GM18517 (cell line): ENCODE measurements at regions not wholly inside any gene's neighbourhood (a gene's known extent, or its start where the extent isn't known, plus 50 kb on each side); places are given as distances from the start of the nearest gene placed in this dataset.
"Not testable (repeated sequence)": the region's sequence is repeated elsewhere in the genome, so short reads cannot be mapped to it uniquely, and the experiment has no call there.

ENCODE experiments used
- ATAC-seq: cut with Tn5 transposase; IDR thresholded peaks from one replicate; pipeline ENCODE4 v1.9.1; 2021; ENCODE audit warnings: mild to moderate bottlenecking, moderate library complexity; ENCODE audit not compliant: unreplicated experiment

GRCh38 chr4:177175473-177175872 lies 134.2 kb upstream of the NEIL3 start:
- ATAC-seq, result no peak

- no peak for ATAC-seq
These were observed 132.1 kb upstream of the NEIL3 start for GRCh38 chr4:177177541-177178081.

- no peak for ATAC-seq
These were observed 131.4 kb upstream of the NEIL3 start for GRCh38 chr4:177178246-177178645.

GRCh38 chr4:177182166-177182565 lies 127.5 kb upstream of the NEIL3 start:
- ATAC-seq, result no peak

GRCh38 chr4:177182728-177183127 lies 126.9 kb upstream of the NEIL3 start:
- ATAC-seq, result no peak

- ATAC-seq, result no peak
These were observed 124.5 kb upstream of the NEIL3 start for GRCh38 chr4:177185151-177185550.

GRCh38 chr4:177185579-177185978 lies 124.1 kb upstream of the NEIL3 start:
- no peak for ATAC-seq

- no peak for ATAC-seq
These were observed 122.3 kb upstream of the NEIL3 start for GRCh38 chr4:177187371-177187770.

GRCh38 chr4:177190995-177191580 lies 118.6 kb upstream of the NEIL3 start:
- ATAC-seq, result no peak

GRCh38 chr4:177191586-177191985 lies 118.1 kb upstream of the NEIL3 start:
- ATAC-seq, result no peak

- no peak for ATAC-seq
These were observed 117.7 kb upstream of the NEIL3 start for GRCh38 chr4:177191991-177192390.

- ATAC-seq, result not testable (repeated sequence)
These were observed 116.5 kb upstream of the NEIL3 start for GRCh38 chr4:177193024-177193715.

GRCh38 chr4:177194906-177195305 lies 114.8 kb upstream of the NEIL3 start:
- no peak for ATAC-seq

GRCh38 chr4:177196615-177197014 lies 113.1 kb upstream of the NEIL3 start:
- ATAC-seq, result no peak

- ATAC-seq, result no peak
These were observed 108.1 kb upstream of the NEIL3 start for GRCh38 chr4:177201614-177202013.

- ATAC-seq, result no peak
These were observed 105.5 kb upstream of the NEIL3 start for GRCh38 chr4:177204126-177204525.

- no peak for ATAC-seq
These were observed 94.7 kb upstream of the NEIL3 start for GRCh38 chr4:177214935-177215334.

GRCh38 chr4:177220376-177220775 lies 89.3 kb upstream of the NEIL3 start:
- no peak for ATAC-seq

- no peak for ATAC-seq
These were observed 86.9 kb upstream of the NEIL3 start for GRCh38 chr4:177222781-177223180.

GRCh38 chr4:177225605-177226004 lies 84.1 kb upstream of the NEIL3 start:
- peak; percentile 74 for ATAC-seq

GRCh38 chr4:177227636-177228035 lies 82.0 kb upstream of the NEIL3 start:
- no peak for ATAC-seq

- ATAC-seq, result no peak
These were observed 81.1 kb upstream of the NEIL3 start for GRCh38 chr4:177228599-177228998.

- ATAC-seq, result no peak
These were observed 80.3 kb upstream of the NEIL3 start for GRCh38 chr4:177229331-177229730.
